Stimulated activated naive B cell treated with anti-CD40 and anti-IgM and Interleukin-4, amounts not matched to agents 10 μg/mL and 1 μg/mL and 100 μg/mL, for 72 hours (primary cell): ENCODE measurements at regions not wholly inside any gene's neighbourhood (a gene's known extent, or its start where the extent isn't known, plus 50 kb on each side); places are given as distances from the start of the nearest gene placed in this dataset.

ENCODE experiments used
- ATAC-seq, 2 donors: fragments of 150-1000 bp; cut with Tn5 transposase; replicated peaks; 2 replicates each; pipeline ENCODE4 v1.10.0; 2021; ENCODE audit warnings: moderate library complexity in 1 of 2
- DNase-seq: peaks from one replicate; pipeline ENCODE4 v3.0.0; 2021
- H3K27ac Mint-ChIP-seq: one replicate; pipeline ENCODE4 v1.8.0; 2022; ENCODE audit warnings: mild to moderate bottlenecking, mixed read lengths
- H3K27me3 Mint-ChIP-seq, 2 donors: one replicate each; pipeline ENCODE4 v1.8.0; 2022; ENCODE audit warnings: mixed read lengths in 2 of 2
- H3K36me3 Mint-ChIP-seq, 2 donors: one replicate each; pipeline ENCODE4 v1.8.0; 2022; ENCODE audit warnings: mixed read lengths in 2 of 2, mild to moderate bottlenecking in 1 of 2
- H3K4me1 Mint-ChIP-seq, 2 donors: one replicate each; pipeline ENCODE4 v1.8.0; 2022; ENCODE audit warnings: mixed read lengths in 2 of 2, mild to moderate bottlenecking in 1 of 2
- H3K4me3 Mint-ChIP-seq, 2 donors: one replicate each; pipeline ENCODE4 v1.8.0; 2022; ENCODE audit warnings: mild to moderate bottlenecking in 2 of 2, mixed read lengths in 2 of 2, moderate library complexity in 1 of 2
- H3K9me3 Mint-ChIP-seq, 2 donors: one replicate each; pipeline ENCODE4 v1.8.0; 2022; ENCODE audit warnings: mixed read lengths in 2 of 2, mild to moderate bottlenecking in 1 of 2

DNA sequence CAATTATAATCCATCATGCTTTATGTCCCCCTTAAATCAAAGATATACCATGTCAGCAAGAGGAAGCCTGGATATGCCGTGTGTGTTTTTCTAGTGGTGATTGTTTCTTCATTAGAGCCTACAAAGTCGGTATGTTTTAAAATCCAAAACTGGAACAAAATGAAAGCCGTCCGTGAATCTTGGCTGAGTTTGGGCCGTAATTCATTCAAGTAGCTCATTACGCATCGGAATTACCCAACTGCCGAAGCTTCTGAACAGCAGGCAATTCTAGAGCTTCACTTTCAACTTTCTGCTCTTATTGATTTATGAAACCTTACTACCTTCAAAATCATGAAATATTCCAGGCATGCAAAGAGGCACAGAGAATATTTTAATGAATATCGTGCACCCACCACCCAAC, 224.7 kb downstream of the AACS start:
- no peak for DNase-seq
- Mint-ChIP-seq H3K9me3 (peaks cover 3 to 4% of the 10 kb centered on the region in 2 donors), H3K4me3 (no peak overlapping the region), H3K27me3 (peaks cover 6 to 18% of the 10 kb centered on the region in 2 donors), H3K27ac (no peak overlapping the region), H3K36me3 (no peaks in the 10 kb centered on the region), H3K4me1 (peaks cover 0 to 1% of the 10 kb centered on the region in 2 donors)
- ATAC-seq = no peak

DNA sequence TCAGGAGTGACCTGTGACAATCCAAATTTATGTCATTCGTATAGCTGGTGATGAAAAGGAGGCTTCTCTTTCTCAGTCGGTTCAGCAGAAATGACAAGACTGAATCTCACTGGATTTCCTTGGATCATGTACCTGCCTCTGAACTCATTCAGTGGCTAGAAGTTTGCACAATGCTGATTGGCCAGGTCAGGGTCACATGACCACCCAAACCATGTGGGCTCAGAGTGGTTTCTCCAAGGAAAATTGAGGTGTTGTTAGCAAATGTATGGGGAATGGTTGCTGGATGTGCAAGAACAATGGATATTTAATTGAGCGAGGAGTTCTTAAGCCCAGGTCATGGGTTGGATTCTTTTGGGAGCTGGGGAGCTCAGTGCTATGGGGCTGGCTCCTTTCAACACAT, 227.5 kb downstream of the AACS start:
- H3K4me1 Mint-ChIP-seq = no peaks in the 10 kb centered on the region
- no peak overlapping the region for H3K27ac Mint-ChIP-seq
- no peak for DNase-seq
- peaks cover 0 to 2% of the 10 kb centered on the region in 2 donors for H3K9me3 Mint-ChIP-seq
- peaks cover 13 to 15% of the 10 kb centered on the region in 2 donors for H3K27me3 Mint-ChIP-seq
- no peaks in the 10 kb centered on the region for H3K36me3 Mint-ChIP-seq
- H3K4me3 Mint-ChIP-seq = no peak overlapping the region
- ATAC-seq = no peak

DNA sequence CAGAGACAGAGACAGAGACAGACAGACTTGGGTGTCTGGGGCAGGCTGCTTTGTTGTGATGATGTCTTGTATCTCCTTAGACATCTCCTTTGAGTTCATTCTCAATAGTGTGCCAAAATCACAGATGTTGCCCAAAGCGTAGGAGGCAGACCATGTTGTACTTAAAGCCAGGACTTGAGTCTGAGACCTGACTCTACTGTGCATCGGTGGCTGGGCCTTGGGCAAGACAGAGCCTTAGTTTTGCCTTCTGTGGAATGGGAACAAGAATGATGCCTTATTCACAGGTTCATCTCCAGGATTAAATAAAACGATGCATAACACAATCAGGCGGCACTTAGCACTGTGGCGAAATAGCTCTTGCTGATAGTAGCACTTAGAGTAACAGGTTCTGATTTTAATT, 230.3 kb downstream of the AACS start:
- H3K27me3 Mint-ChIP-seq = peaks cover 23 to 24% of the 10 kb centered on the region in 2 donors
- H3K27ac Mint-ChIP-seq = no peak overlapping the region
- no peak overlapping the region for H3K4me3 Mint-ChIP-seq
- ATAC-seq (no peak), DNase-seq (no peak)
- H3K9me3 Mint-ChIP-seq = peaks cover 0 to 2% of the 10 kb centered on the region in 2 donors
- H3K4me1 Mint-ChIP-seq = no peaks in the 10 kb centered on the region
- no peaks in the 10 kb centered on the region for H3K36me3 Mint-ChIP-seq

DNA sequence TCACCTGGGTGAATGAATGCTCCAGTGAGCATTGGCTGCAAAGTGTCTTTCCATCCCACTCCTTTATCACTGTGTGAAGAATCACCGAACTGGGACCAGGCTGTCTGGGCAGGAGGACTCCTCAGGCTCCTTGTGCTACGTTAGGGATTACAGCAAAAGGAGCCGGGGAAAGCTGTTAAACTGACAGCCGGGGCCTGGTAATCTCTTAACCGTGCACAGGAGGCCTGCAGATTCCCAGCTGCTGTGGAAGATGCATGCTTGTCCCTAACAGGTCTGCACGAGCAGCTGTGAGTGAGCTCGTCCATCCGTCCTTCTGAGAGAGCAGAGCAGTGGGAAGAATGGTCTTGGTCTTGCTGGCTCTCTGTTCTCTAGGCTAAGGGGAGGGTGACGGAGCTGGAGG, 231.5 kb downstream of the AACS start:
- Mint-ChIP-seq H3K27ac (no peak overlapping the region), H3K27me3 (peaks cover 23 to 24% of the 10 kb centered on the region in 2 donors), H3K4me3 (no peak overlapping the region), H3K36me3 (no peaks in the 10 kb centered on the region), H3K4me1 (no peaks in the 10 kb centered on the region), H3K9me3 (peaks cover 0 to 2% of the 10 kb centered on the region in 2 donors)
- ATAC-seq = no peak
- no peak for DNase-seq

DNA sequence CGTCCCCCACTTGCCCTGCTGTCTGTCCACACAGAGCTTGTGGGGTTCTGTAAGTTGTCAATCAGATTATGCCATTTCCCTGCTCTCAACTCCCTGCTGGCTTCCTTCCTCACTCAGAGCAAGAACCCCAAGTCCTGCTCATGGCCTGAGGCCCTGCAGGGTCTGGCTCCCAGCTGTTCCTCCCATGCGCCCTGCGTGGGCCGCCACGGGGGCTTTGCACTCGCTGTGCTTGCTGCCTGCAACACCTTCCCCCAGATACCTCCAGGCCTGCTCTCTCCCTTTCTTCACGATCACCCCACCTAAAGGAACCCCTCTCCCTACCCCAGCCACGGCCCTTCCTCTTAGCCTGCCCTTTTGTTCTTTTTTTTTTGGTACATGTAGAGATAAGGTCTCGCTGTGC, 234.6 kb downstream of the AACS start:
- Mint-ChIP-seq H3K27ac (no peak overlapping the region), H3K27me3 (peaks cover 23 to 24% of the 10 kb centered on the region in 2 donors), H3K36me3 (no peaks in the 10 kb centered on the region), H3K4me1 (no peaks in the 10 kb centered on the region), H3K9me3 (peaks cover 0 to 2% of the 10 kb centered on the region in 2 donors), H3K4me3 (no peak overlapping the region)
- ATAC-seq = no peak
- DNase-seq = no peak

DNA sequence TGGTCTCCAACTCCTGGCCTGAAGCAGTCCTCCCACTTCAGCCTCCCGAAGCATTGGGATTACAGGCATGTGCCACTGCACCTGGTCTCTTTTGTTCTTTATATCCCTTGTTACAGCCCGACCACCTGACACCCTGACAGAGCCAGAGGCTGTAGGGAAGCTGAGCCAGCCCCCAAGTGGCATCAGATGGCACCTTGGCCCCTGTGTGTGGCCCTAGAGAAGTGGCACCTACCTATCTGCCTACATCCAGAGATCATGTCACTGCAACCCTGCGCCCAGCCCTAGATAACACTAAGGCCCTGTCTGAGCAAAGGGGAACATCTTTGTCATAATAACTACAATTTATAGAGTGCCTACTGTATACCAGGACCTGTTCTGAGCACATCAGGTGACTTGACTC, 235.0 kb downstream of the AACS start:
- H3K4me3 Mint-ChIP-seq = no peak overlapping the region
- DNase-seq (no peak), ATAC-seq (no peak)
- H3K27me3 Mint-ChIP-seq = peaks cover 23 to 24% of the 10 kb centered on the region in 2 donors
- H3K4me1 Mint-ChIP-seq = no peaks in the 10 kb centered on the region
- no peak overlapping the region for H3K27ac Mint-ChIP-seq
- H3K36me3 Mint-ChIP-seq = no peaks in the 10 kb centered on the region
- H3K9me3 Mint-ChIP-seq = peaks cover 0 to 2% of the 10 kb centered on the region in 2 donors

DNA sequence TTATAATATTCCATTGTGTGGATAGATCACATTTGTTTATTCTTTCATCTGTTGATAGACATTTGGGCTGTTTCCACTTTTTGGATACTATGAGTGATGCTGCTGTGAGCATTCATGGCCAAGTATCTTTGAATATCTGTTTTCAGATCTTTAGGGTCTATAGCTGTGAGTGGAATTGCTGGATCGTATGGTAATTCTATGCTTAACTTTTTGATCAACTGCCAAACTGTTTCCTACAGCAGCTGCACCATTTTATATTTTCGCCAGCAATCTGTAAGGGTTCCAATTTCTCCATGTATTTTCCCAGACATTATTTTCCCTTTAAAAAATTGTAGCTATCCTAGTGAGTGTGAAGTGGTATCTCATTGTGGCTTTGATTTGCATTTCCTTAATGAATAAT, 238.1 kb downstream of the AACS start:
- Mint-ChIP-seq H3K27me3 (peaks cover 16 to 23% of the 10 kb centered on the region in 2 donors), H3K27ac (no peak overlapping the region), H3K9me3 (peaks cover 0 to 2% of the 10 kb centered on the region in 2 donors), H3K4me1 (no peaks in the 10 kb centered on the region), H3K36me3 (no peaks in the 10 kb centered on the region), H3K4me3 (no peak overlapping the region)
- ATAC-seq = no peak
- no peak for DNase-seq

DNA sequence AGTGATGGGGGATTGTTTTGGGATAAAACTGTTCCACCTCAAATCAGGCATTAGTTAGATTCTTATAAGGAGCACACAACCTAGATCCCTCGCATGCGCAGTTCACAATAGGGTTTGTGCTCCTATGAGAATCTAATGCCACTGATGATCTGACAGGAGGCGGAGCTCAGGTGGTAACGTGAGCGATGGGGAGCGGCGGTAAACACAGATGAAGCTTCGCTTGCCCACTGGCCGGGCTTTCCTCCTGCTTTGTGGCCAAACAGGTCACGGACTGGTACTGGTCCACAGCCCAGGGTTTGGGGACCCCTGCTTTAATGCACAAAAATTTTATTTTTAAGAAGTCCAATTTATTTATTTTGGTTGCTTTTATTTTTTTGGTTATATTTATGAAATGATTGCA, 238.8 kb downstream of the AACS start:
- no peak overlapping the region for H3K4me3 Mint-ChIP-seq
- no peaks in the 10 kb centered on the region for H3K4me1 Mint-ChIP-seq
- H3K27me3 Mint-ChIP-seq = peaks cover 15 to 22% of the 10 kb centered on the region in 2 donors
- no peak for ATAC-seq
- no peaks in the 10 kb centered on the region for H3K36me3 Mint-ChIP-seq
- H3K9me3 Mint-ChIP-seq = peaks cover 0 to 2% of the 10 kb centered on the region in 2 donors
- no peak for DNase-seq
- H3K27ac Mint-ChIP-seq = no peak overlapping the region

DNA sequence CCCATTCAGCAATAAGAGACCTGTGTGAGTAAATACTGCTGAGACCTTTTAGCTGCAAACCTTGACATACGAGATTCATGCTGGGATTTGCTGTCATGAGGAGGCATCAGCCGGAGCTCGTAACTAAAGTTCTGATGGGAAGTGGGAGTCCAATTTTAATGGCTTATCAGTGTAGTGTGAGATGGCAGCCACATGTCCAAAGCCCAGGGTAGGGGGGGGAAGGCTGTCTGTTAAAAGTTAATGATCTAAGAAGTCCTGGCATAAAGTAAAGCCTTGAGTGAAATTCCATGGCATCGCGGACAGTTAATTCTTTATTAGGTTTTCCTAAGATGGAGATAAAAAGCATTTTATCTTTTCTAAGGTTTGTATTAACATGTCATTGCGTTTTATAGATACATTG, 240.0 kb downstream of the AACS start:
- Mint-ChIP-seq H3K27me3 (peaks cover 3 to 10% of the 10 kb centered on the region in 2 donors), H3K4me3 (no peak overlapping the region), H3K9me3 (peaks cover 0 to 2% of the 10 kb centered on the region in 2 donors), H3K36me3 (no peaks in the 10 kb centered on the region), H3K27ac (no peak overlapping the region), H3K4me1 (no peaks in the 10 kb centered on the region)
- DNase-seq = no peak
- no peak for ATAC-seq

DNA sequence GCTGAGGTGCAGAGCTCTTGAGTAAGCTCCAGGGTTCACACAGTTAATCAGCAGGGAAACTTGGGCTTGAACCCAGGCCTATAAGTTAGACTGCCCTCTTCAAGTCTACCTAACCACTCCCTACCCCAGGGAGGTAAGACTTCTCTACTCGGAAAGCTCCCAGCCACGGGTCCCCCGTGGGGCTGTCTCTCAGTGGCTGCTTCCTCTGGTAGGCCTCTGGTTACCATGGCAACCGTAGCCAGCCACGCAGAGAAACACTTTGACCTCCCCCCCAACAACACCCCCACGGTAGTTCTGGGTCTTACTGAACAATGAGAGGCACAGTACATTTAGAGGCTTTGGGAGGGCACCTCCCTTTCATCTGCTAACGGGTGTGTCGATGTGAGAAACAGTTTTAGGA, 245.2 kb downstream of the AACS start:
- DNase-seq (no peak), ATAC-seq (no peak)
- H3K27me3 Mint-ChIP-seq = peaks cover 22 to 23% of the 10 kb centered on the region in 2 donors
- H3K27ac Mint-ChIP-seq = no peak overlapping the region
- no peak overlapping the region for H3K4me3 Mint-ChIP-seq
- H3K36me3 Mint-ChIP-seq = no peaks in the 10 kb centered on the region
- peaks cover 0 to 2% of the 10 kb centered on the region in 2 donors for H3K9me3 Mint-ChIP-seq
- no peaks in the 10 kb centered on the region for H3K4me1 Mint-ChIP-seq

DNA sequence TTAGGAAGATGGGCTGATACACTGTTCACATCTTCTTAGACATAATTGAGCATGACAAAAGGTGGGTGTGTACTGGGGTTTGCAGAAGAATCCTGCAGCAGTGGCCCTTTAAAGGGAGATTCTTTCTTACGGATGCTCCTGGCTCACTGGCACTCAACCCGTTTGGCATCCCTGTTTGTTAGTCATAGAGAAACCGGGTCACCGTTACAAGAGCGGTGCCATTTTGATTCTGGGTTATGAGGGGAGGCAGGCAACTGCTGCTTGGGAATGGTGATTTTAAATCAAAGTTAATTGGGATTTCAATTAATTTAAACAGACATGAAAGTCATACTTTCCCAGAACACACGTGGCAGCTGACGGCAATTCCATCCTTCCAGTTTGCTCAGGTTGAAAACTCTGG, 245.8 kb downstream of the AACS start:
- Mint-ChIP-seq H3K27me3 (peaks cover 23 to 28% of the 10 kb centered on the region in 2 donors), H3K27ac (no peak overlapping the region), H3K36me3 (no peaks in the 10 kb centered on the region)

DNA sequence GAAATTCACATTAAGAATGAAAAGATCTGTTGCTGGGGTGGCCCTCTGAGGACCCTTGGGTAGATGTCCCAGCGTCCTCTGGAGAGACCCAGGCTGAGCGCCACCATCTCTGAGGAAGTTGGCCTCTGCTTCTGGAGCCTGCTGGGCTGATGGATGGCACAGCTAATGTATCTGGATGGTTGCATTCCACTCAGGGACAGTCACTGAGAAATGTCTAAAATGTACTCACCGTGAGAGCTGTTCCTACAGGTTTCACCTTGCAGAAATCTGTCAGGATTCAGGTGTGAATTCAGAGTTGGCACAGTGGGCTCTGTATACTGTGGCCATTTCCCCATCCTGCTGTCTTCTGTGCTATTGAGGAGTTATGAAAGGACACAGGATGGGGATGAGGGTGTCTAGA, 247.2 kb downstream of the AACS start:
- H3K4me1 Mint-ChIP-seq = no peaks in the 10 kb centered on the region
- no peak overlapping the region for H3K27ac Mint-ChIP-seq
- no peaks in the 10 kb centered on the region for H3K36me3 Mint-ChIP-seq
- no peak for ATAC-seq
- no peak overlapping the region for H3K4me3 Mint-ChIP-seq
- DNase-seq = no peak
- peaks cover 0 to 2% of the 10 kb centered on the region in 2 donors for H3K9me3 Mint-ChIP-seq
- peaks cover 15 to 34% of the 10 kb centered on the region in 2 donors for H3K27me3 Mint-ChIP-seq

More for the DNA sequence above, 245.8 kb downstream of the AACS start:
- H3K9me3 Mint-ChIP-seq = peaks cover 0 to 2% of the 10 kb centered on the region in 2 donors
- no peak for DNase-seq
- ATAC-seq = no peak
- H3K4me3 Mint-ChIP-seq = no peak overlapping the region
- H3K4me1 Mint-ChIP-seq = no peaks in the 10 kb centered on the region

DNA sequence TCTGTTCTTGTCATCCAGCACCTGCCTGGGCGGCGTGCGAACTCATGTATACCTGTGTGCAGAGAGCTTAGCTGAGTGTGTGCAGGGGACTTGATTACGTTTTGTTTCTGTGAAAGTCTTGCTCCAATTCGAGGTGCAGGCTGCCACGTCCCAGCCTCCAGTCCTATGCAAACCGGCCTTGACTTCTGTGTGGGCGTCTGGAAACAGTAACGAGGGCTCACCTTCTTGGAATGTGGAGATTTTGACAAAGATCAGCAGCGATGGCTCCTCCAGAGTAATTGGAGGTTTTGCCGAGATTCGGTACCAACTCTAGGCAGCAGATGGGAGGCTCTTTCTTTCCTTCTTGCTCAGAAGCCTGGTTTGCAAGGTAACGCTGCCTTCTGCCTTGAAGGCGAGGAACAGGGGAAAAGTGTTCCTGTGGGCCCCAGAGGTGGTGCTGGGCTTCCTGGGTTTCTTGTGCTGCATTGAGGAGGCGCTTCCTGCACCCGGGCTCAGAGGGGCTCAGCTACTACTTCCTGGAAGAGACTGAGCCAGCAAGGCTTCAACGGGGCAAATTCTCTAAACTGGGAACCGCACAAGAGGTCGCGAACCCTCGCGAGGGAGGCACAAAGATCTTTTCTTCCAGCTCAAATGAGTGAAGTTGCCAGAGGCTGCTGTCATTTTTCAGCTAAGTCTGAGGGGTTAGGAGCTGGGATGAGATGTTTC, 249.0 kb downstream of the AACS start:
- no peaks in the 10 kb centered on the region for H3K36me3 Mint-ChIP-seq
- H3K4me3 Mint-ChIP-seq = no peak overlapping the region
- peaks cover 19 to 39% of the 10 kb centered on the region in 2 donors for H3K27me3 Mint-ChIP-seq
- H3K4me1 Mint-ChIP-seq = no peaks in the 10 kb centered on the region
- H3K27ac Mint-ChIP-seq = no peak overlapping the region
- ATAC-seq (no peak), DNase-seq (no peak)
- H3K9me3 Mint-ChIP-seq = peaks cover 0 to 2% of the 10 kb centered on the region in 2 donors

DNA sequence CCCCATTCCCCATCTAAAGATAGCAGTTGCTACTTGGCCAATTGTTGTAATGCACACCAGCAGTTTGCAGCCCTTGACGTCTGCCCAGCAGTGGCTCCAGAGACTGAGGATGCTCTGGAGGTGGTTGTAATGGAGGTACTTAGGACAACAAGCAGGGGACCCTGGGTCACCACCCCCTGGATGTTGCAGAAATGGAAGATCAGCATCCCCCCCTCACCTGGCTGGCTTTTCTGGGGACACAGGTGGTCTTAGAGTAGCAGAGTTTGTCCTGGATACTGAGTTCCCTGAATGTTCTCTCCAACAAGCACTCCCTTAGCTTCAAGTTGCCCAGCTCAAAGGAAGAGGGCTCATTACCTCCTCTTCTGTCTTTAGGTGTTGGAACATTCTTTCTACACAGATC, 250.5 kb downstream of the AACS start:
- Mint-ChIP-seq H3K36me3 (no peaks in the 10 kb centered on the region), H3K9me3 (peaks cover 0 to 2% of the 10 kb centered on the region in 2 donors), H3K27ac (no peak overlapping the region), H3K4me3 (no peak overlapping the region), H3K4me1 (no peaks in the 10 kb centered on the region), H3K27me3 (peaks cover 19 to 39% of the 10 kb centered on the region in 2 donors)
- no peak for DNase-seq
- ATAC-seq = no peak

DNA sequence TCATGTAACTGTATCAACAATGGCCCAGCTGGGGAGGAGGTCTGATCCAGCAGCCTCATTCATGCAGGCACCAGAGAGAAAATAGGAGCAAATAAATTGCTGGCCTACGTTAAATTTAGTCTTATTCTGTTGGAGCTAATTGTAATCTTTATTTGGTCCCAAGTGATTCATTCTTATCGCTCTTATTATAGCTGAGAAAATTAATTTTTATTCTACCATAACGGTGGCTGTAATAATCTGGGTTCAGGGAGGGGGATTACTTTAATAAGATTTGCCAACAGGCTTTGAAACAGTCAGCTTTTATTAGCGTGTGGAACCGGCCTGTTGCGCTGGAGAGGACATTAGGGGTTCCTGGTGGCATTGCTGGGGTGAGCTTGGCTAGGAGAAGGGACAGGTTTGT, 254.9 kb downstream of the AACS start:
- Mint-ChIP-seq H3K9me3 (peaks cover 3 to 4% of the 10 kb centered on the region in 2 donors), H3K27ac (no peak overlapping the region), H3K27me3 (peaks cover 10 to 23% of the 10 kb centered on the region in 2 donors), H3K4me1 (no peaks in the 10 kb centered on the region), H3K36me3 (no peaks in the 10 kb centered on the region), H3K4me3 (no peak overlapping the region)
- ATAC-seq (no peak), DNase-seq (no peak)
